K562 (cell line): ENCODE measurements at regions not wholly inside any gene's neighbourhood (a gene's known extent, or its start where the extent isn't known, plus 50 kb on each side); places are given as distances from the start of the nearest gene placed in this dataset.

ENCODE experiments used
- ATAC-seq: fragments of 200-7000 bp; cut with Tn5 transposase; 3 replicates; pipeline ENCODE4 v1.9.1; 2020; ENCODE audit warnings: moderate library complexity
- BruUV-seq: library from RNA; stranded (reverse); fragments of 400-500 nt; replicated peaks from 2 replicates; lab custom pipeline; 2021; lab: Mats Ljungman, UMichigan
- CTCF ChIA-PET: fragments of 300-600 bp; formaldehyde crosslinking; extraction: SDS; loops from one replicate; lab custom pipeline; 2021; ENCODE audit warnings: low intra/inter-chr PET ratio; lab: Yijun Ruan, JAX
- POLR2A ChIA-PET: fragments of 300-600, 350-650 bp; sonication (Branson Sonifier 250); formaldehyde crosslinking; extraction: SDS; loops from one replicate; lab custom pipeline; 2021; ENCODE audit warnings: antibody characterized with exemption, inconsistent platforms; lab: Yijun Ruan, JAX
- DNase-seq, 4 experiments: peaks; one replicate each; pipeline versions ENCODE4 v3.0.0 to v3.0.0-alpha.2; 2011 to 2018; ENCODE audit warnings: low spot score in 3 of 4, mixed read lengths in 3 of 4; ENCODE audit errors: extremely low read depth in 1 of 4
- FAIRE-seq: peaks from 2 replicates; lab custom pipeline; 2011; peaks lifted over from hg19 to GRCh38; lab: Jason Lieb, UNC
- H2AFZ ChIP-seq: 2 replicates; pipeline ENCODE4 v1.6.0; 2011; ENCODE audit warnings: low read depth, low read length, control low read depth, inconsistent platforms
- H3K27ac ChIP-seq: fragments of 200-600 bp; 3 replicates; pipeline ENCODE4 v1.8.0; 2011; ENCODE audit warnings: low read depth, mild to moderate bottlenecking, control low read depth, inconsistent platforms, low read length, moderate library complexity, mixed read lengths; ENCODE audit errors: extremely low read depth
- H3K27me3 ChIP-seq, 2 experiments: fragments of 300-600 bp in 1 of 2; 2 replicates in 1 of 2; 3 replicates in 1 of 2; pipeline versions ENCODE4 v1.6.0 to v1.8.0; 2011; ENCODE audit warnings: inconsistent platforms in 2 of 2, low read length in 2 of 2, mild to moderate bottlenecking in 1 of 2, mixed read lengths in 1 of 2, moderate library complexity in 1 of 2; ENCODE audit not compliant: control insufficient read depth in 2 of 2, insufficient read depth in 2 of 2
- H3K36me3 ChIP-seq: fragments of 300-600 bp; 3 replicates; pipeline ENCODE4 v1.8.0; 2011; ENCODE audit warnings: mild to moderate bottlenecking, low read length, inconsistent platforms; ENCODE audit not compliant: control insufficient read depth, insufficient read depth
- H3K4me1 ChIP-seq, 2 experiments: fragments of 200-600 bp in 1 of 2; replicated peaks in 1 of 2; 2 replicates in 1 of 2; 3 replicates in 1 of 2; pipeline versions ENCODE4 v1.5.1 to v1.8.0; 2011; ENCODE audit warnings: inconsistent platforms in 2 of 2, low read length in 2 of 2, mild to moderate bottlenecking in 1 of 2, mixed read lengths in 1 of 2, moderate library complexity in 1 of 2; ENCODE audit not compliant: control insufficient read depth in 2 of 2, insufficient read depth in 2 of 2
- H3K4me2 ChIP-seq: 2 replicates; pipeline ENCODE4 v1.6.1; 2011; ENCODE audit warnings: low read length, control low read depth, inconsistent platforms, mixed read lengths; ENCODE audit not compliant: insufficient read depth
- H3K4me3 ChIP-seq: fragments of 200-600 bp; sonication (generic), shearing (Covaris generic); 2 replicates; pipeline ENCODE4 v1.5.1; 2016; ENCODE audit warnings: control low read depth, inconsistent platforms
- H3K79me2 ChIP-seq: fragments of 200-600 bp; 3 replicates; pipeline ENCODE4 v1.8.0; 2011; ENCODE audit warnings: low read length, inconsistent platforms; ENCODE audit not compliant: control insufficient read depth, insufficient read depth
- H3K9ac ChIP-seq, 2 experiments: 2 replicates each; pipeline versions ENCODE4 v1.6.0 to v1.6.1; 2011; ENCODE audit warnings: low read depth in 2 of 2, low read length in 2 of 2, control low read depth in 1 of 2, inconsistent platforms in 1 of 2, mild to moderate bottlenecking in 1 of 2, mixed read lengths in 1 of 2; ENCODE audit not compliant: insufficient read depth in 1 of 2
- H3K9me1 ChIP-seq: one replicate; pipeline ENCODE4 v1.6.0; 2011; ENCODE audit warnings: inconsistent platforms, mild to moderate bottlenecking, low read length, moderate library complexity; ENCODE audit not compliant: control insufficient read depth, insufficient read depth
- H3K9me3 ChIP-seq: replicated peaks from 2 replicates; pipeline ENCODE4 v1.5.1; 2011; ENCODE audit warnings: low read depth, low read length, inconsistent platforms; ENCODE audit not compliant: control insufficient read depth, insufficient read depth
- H4K20me1 ChIP-seq: replicated peaks from 2 replicates; pipeline ENCODE4 v1.6.1; 2011; ENCODE audit warnings: low read length, inconsistent platforms, mixed read lengths; ENCODE audit not compliant: control insufficient read depth, insufficient read depth
- ATF1 ChIP-seq, 2 experiments: fragments of 450-650 bp in 1 of 2; IDR thresholded peaks; 2 replicates each; pipeline ENCODE4 v1.6.1; 2016; ENCODE audit warnings: missing compliant biosample characterization in 1 of 2, missing genetic modification characterization in 1 of 2
- CGGBP1 ChIP-seq: fragments of 250-450 bp; sonication (Bioruptor Pico); IDR thresholded peaks from 2 replicates; pipeline ENCODE4 v1.9.0; 2021; ENCODE audit warnings: mild to moderate bottlenecking
- CREB1 ChIP-seq, 2 experiments: sonication (generic) in 1 of 2; formaldehyde crosslinking in 1 of 2; IDR thresholded peaks; 2 replicates each; pipeline versions ENCODE4 v1.6.1 to v1.8.0; 2012 to 2022; ENCODE audit warnings: inconsistent platforms in 1 of 2, mild to moderate bottlenecking in 1 of 2, missing genetic modification reagents in 1 of 2, moderate library complexity in 1 of 2
- HCFC1 ChIP-seq: IDR thresholded peaks from 2 replicates; pipeline ENCODE4 v1.6.1; 2012; ENCODE audit warnings: low read depth, low read length, improper control_type of control experiment
- PTRF ChIP-seq: fragments of 450-650 bp; IDR thresholded peaks from 2 replicates; pipeline ENCODE4 v1.6.1; 2016; ENCODE audit warnings: mild to moderate bottlenecking, missing genetic modification characterization, missing compliant biosample characterization
- RBM17 ChIP-seq: fragments of 200-400 bp; formaldehyde crosslinking; IDR thresholded peaks from 2 replicates; pipeline ENCODE4 v1.6.1; 2017; ENCODE audit warnings: low read depth, mild to moderate bottlenecking, low read length, borderline replicate concordance
- SAFB ChIP-seq: fragments of 200-400 bp; formaldehyde crosslinking; IDR thresholded peaks from 2 replicates; pipeline ENCODE4 v1.6.1; 2017; ENCODE audit warnings: low read depth, low read length, borderline replicate concordance
- SIN3A ChIP-seq, 2 experiments: fragments of 150-350 bp in 1 of 2; IDR thresholded peaks; 2 replicates each; pipeline ENCODE4 v1.6.1; 2011 to 2016; ENCODE audit warnings: borderline replicate concordance in 2 of 2, low read depth in 2 of 2, low read length in 2 of 2, mild to moderate bottlenecking in 2 of 2, moderate library complexity in 2 of 2; ENCODE audit not compliant: control insufficient read depth in 1 of 2
- TEAD1 ChIP-seq, 2 experiments: fragments of 450-650 bp in 1 of 2; sonication (generic) in 1 of 2; formaldehyde crosslinking; IDR thresholded peaks; 2 replicates each; pipeline versions ENCODE4 v1.4.0 to v1.8.0; 2020 to 2022; ENCODE audit warnings: mild to moderate bottlenecking in 2 of 2, missing genetic modification reagents in 1 of 2
- TFE3 ChIP-seq: fragments of 450-650 bp; formaldehyde crosslinking; IDR thresholded peaks from 2 replicates; pipeline ENCODE4 v1.4.0; 2020; ENCODE audit warnings: mild to moderate bottlenecking, mixed read lengths
- WGBS: fragments of 100-300 bp; shearing (Covaris generic); methylation state at CpG from one replicate; pipeline ENCODE4 v1.1.6; 2016; ENCODE audit warnings: low coverage, mixed read lengths; ENCODE audit not compliant: insufficient coverage; ENCODE audit errors: missing lambda C conversion rate; 5-methylcytosine and 5-hydroxymethylcytosine counted together
- in situ Hi-C: fragments of 300-500 bp; cut with MboI; formaldehyde crosslinking; loops from 4 replicates; pipeline ENCODE4 v1.15.0; 2018; ENCODE audit warnings: inconsistent platforms, mixed read lengths
- intact Hi-C: fragments of 100-400 bp; cut with micrococcal nuclease; formaldehyde crosslinking; loops from 2 replicates; pipeline ENCODE4 v1.14.2; 2022

GRCh38 chr11:127454856-127455255 lies 454.3 kb upstream of the KIRREL3 start:
- FAIRE-seq (no peak), DNase-seq (no peak), ATAC-seq (no peak)
- ChIA-PET POLR2A (no interaction called here), CTCF (no interaction called here)
- in situ Hi-C loops, result no loop called here
- H3K27me3 ChIP-seq, result no peaks in the 10 kb centered on the region
- intact Hi-C loops, result no loop called here
- H3K4me1 ChIP-seq, result no peaks in the 10 kb centered on the region
- no peaks in the 10 kb centered on the region for H3K79me2 ChIP-seq
- H2AFZ ChIP-seq, result no peak overlapping the region
- no peak overlapping the region for H3K27ac ChIP-seq
- H3K36me3 ChIP-seq, result no peaks in the 10 kb centered on the region
- no peak overlapping the region for H3K4me3 ChIP-seq
- no peaks in the 10 kb centered on the region for H3K9me1 ChIP-seq
- TF ChIP-seq HCFC1 (no peak), ATF1 (CRISPR knock-in tag; IDR thresholded peaks at IDR 0.05) (no peak), ATF1 (tag; IDR thresholded peaks at IDR 0.05) (no peak), CREB1 (IDR thresholded peaks at IDR 0.05) (no peak), CREB1 (CRISPR knock-in tag; IDR thresholded peaks at IDR 0.05) (no peak), TEAD1 (CRISPR knock-in tag; IDR thresholded peaks at IDR 0.05) (no peak), SAFB (no peak), RBM17 (no peak), CGGBP1 (CRISPR knock-in tag) (no peak), TFE3 (no peak), PTRF (tag) (no peak), SIN3A (IDR thresholded peaks at IDR 0.05; ENCODE audit: borderline replicate concordance in 2 of 2, control insufficient read depth in 1 of 2, low read depth in 2 of 2, low read length in 2 of 2) (no peak)
- TF ChIP-seq, all 486 proteins: peak for 0
- WGBS, result 0% methylated on average over 4 of the region's 4 CpGs
- Histone ChIP-seq H3K9me3 (0 out of 2 replicates have a peak, but pooled peaks cover 1% of the 10 kb centered on the region), H3K9ac (no peak overlapping the region), H4K20me1 (no peaks in the 10 kb centered on the region), H3K4me2 (no peak overlapping the region)
- no TSS peak for BruUV-seq
